ENCODE measurements at regions not wholly inside any gene's neighbourhood (a gene's known extent, or its start where the extent isn't known, plus 50 kb on each side); places are given as distances from the start of the nearest gene placed in this dataset.

DNA sequence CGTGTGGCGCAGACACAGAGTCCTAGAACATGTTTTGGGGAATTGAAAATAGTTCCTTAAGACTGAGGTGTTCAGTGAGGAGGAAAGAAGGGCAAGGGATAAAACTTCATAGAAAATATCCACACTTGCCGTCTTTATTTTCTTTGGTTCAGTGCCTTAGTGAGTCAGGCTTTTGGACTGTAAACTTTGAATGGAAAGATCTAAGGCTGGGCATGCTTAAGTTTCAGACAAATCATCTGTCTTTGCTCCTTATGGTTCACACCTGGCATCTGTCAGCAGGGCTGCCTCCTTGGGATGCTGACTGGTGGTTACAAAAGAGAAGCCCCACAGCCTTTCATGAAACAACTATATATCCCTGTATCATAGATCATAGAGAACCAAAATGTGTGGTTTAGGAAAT is 136.3 kb upstream of the PRICKLE1 start:
- TF ChIP-seq, protein P1, sequence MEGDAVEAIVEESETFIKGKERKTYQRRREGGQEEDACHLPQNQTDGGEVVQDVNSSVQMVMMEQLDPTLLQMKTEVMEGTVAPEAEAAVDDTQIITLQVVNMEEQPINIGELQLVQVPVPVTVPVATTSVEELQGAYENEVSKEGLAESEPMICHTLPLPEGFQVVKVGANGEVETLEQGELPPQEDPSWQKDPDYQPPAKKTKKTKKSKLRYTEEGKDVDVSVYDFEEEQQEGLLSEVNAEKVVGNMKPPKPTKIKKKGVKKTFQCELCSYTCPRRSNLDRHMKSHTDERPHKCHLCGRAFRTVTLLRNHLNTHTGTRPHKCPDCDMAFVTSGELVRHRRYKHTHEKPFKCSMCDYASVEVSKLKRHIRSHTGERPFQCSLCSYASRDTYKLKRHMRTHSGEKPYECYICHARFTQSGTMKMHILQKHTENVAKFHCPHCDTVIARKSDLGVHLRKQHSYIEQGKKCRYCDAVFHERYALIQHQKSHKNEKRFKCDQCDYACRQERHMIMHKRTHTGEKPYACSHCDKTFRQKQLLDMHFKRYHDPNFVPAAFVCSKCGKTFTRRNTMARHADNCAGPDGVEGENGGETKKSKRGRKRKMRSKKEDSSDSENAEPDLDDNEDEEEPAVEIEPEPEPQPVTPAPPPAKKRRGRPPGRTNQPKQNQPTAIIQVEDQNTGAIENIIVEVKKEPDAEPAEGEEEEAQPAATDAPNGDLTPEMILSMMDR (IDR thresholded peaks at IDR 0.05) = no peak
- no peak for TF ChIP-seq POLR2A (IDR thresholded peaks at IDR 0.05)
